Stimulated activated CD8-positive, alpha-beta memory T cell treated with anti-CD3 and anti-CD28 coated beads, Interleukin-2, amount 100 ng/mL, for 1 hour (primary cell): ENCODE measurements at regions not wholly inside any gene's neighbourhood (a gene's known extent, or its start where the extent isn't known, plus 50 kb on each side); places are given as distances from the start of the nearest gene placed in this dataset.
"Not testable (repeated sequence)": the region's sequence is repeated elsewhere in the genome, so short reads cannot be mapped to it uniquely, and the experiment has no call there.

Experiments
- DNase-seq, 2 donors: peaks; one replicate each; pipeline ENCODE4 v3.0.0-alpha.2; 2020; ENCODE audit warnings: low read depth in 2 of 2

DNA sequence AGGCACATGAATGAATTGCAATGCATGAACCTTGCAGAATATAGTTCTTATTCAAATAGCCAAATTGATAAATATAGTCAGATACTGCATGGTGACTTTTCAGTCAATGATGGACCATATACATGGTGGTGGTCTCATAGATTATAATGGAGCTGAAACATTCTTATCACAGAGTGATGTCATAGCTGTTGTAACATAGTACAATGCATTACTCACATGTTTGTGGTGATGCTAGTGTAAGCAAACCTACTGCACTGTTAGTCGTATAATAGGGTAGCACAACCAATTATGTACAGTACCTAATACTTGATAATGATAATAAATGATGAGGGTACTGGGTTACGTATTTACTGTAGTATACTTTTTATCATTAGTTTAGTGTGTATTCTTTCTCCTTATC is 280.3 kb downstream of the BCAT1 start:
- no peak for DNase-seq

DNA sequence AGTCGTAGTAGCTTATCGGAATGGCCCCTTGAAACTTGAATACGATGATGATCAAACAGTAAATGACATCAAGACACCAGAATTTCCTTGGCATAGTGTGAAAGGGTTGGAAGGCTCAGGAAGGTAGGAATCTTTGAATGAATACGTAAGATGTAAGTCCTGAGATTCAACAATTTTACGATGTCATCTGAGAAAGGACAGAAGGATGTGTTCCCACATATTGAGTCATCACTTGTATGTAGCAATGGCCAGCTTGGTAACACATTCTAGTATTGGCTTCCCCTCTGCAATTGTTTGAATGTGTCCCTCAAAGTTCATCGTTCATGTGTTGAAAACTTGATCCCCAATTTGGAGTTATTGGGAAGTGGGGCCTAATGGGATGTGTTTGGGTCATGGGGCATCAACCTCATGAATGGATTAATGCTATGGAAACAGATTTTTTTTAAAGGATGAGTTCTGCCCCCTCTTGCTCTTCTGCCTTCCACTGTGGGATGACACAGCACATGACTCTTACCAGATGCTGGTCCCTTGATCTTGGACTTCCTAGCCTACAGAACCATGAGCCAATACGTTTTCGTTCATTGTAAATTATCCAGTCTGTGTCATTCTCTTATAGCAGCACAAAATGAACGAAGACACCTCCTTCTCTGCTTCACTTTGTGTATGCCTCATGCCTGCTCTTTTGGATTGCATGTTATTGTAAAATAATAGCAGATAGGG is 284.6 kb downstream of the BCAT1 start:
- no peak for DNase-seq

DNA sequence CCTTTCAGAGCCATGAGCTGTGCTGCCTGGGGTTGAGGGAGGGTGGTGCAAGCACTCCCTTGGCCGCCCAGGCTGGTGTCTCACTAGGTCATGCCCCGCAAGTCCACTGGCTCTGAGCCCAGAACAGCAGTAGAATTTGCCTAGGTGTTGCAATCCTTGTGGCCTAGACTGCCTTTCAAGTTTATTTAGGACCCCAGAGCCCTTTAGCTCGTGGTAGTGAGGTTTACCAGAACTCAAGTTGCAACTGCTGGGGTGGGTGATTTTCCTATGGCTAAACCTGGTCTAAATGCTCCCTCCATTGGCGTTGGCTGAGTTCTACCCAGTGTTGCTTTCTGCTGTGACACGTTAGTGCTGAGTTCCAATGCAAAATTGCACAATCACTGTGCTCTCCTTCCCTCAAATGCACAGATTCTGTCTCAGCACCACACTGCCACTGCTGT is 287.2 kb downstream of the BCAT1 start:
- DNase-seq: no peak

DNA sequence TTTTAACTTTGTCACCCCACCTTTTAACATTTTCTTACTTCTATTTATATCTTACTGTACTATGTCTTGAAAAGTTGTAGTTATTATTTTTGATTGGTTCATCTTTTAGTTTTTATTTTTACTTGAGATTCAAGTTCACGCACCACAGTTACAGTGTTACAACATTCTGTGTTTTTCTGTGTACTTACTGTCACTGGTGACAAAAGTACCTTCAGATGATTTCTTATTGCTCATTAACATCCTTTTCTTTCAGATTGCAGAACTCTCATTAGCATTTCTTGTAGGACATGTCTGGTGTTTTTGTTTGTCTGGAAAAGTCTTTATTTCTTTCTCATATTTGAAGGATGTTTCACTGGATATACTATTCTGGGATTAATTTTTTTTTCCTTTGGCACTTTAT is 289.9 kb downstream of the BCAT1 start:
- no peak for DNase-seq

DNA sequence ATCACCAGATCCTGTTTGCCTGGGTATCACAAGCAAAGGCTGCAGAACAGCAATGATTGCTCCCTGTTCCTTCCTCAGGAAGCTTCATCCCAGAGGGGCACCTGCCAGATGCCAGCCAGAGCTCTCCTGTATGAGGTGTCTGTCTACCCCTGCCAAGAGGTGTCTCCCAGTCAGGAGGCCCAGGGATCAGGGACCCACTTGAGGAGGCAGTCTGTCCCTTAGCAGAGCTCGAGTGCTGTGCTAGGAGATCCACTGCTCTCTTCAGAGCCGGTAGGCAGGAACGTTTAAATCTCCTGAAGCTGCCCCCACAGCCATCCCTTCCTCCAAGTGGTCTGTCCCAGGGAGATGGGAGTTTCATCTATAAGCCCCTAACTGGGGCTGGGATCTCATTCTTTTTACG is 294.6 kb downstream of the BCAT1 start:
- DNase-seq: not testable (repeated sequence)

DNA sequence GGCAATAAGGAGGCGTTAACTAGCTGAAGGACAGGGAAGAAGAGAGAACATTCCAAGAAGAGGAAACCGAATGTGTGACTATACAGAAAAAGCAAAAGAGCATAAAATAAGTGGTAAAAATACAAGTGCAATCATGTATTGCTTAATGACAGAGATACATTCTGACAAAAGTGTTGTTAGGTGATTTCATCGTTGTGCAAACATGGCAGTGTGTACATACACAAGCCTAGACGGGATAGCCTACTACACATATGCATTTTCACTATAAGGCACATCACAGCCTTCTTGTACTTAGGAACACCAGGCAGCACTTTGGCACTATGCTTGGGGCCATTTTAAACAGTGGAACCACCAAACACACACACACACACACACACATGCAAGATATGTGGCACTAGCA is 299.3 kb downstream of the BCAT1 start:
- no peak for DNase-seq

DNA sequence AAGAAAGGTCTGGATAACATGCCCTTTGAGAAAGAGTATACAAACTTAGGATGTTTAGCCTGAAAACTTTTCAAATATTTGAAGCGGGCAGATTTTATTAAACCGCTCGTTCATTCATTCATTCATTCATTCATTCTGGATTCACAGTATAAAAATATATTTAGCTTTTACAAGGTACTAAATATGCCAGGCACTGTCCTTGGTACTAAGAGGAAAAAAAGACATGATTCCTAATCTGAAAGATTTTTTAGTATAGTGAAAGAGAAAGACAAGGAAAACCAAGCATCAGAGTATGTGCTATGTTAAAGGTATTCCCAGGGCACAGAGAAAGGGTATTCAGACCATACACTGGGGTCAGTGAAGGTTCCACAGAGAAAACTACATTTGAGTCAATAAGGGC is 299.7 kb downstream of the BCAT1 start:
- no peak for DNase-seq

DNA sequence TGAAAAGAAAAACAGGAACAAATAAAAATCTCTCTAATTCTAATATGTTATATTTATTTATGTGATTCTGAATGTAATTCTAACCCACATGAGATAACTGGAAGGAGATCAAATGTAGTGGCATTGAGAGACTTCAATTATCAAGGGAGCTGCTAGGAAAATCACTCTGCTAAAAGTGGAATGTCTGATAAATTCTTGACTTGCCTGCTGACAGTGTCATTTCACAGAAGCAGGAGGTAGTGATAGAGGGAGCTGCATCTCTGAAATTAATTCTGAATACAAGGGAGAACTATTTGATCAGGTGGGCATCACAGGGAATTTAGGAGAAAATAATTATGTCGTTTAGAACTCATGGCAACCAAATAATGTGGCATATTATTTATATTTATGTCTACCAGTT is 303.6 kb downstream of the BCAT1 start:
- no peak for DNase-seq

DNA sequence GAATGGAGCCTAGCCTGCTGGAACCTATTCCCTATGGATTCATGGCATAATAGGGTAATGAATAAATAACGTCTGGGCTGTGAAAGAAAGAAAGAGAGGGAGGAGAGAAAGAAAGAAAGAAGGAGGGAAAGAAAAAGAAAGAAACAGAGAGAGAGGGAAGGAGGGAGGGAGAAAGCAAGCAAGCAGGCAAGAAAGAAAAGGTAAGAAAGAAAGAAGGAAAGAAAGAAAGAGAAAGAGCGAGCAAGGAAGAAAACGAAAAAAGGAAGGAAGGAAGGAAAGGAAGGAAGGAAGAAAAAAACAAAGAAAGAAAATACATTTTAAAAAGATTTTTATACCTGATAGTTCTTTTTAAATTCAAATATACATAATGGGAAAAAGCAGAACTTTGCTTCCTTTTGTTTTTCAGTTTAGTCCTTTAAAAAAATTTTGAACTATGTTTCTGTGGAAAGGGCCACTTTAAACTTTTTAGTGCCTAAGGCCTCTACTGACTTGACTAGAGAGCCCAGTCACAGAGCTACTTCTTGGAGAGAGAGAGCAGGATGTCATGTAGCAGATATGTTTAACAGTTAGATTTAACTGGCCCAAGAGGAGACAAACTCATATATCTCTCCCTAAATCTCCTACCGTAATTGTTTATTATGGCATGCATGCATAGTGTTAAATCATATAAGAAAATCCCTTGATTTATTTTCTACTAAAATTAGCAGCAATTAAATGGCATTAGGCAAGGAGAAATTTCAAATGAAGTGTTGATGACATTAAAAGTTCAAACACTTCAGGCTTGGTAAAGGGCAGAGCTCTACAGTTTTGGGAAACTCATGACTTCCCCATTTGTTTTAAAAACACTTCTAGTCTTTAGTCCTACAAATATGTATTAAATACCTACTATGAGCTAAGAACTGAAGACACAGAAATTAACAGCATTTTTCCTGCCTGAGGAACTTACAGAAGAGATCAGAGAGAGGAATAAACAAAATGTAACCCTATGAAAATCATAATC is 305.5 kb downstream of the BCAT1 start:
- DNase-seq: no peak

DNA sequence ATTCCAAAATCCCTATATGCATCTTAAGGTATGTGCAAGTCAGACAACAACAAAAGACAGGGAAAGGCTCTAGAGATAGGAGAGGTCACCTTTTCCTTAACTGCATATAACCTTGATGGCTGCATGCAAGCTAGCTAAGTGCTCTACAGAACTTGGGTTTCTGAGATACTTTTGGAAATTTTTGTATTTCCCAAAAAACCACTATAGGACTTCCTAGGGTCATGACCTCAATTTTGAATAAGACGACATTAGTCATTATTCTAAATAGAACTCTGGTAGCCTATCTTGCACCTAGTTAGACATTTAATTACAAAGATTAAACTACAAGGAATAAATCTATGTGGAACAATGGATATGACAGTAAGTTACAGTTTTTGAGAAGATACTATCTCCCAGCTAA is 309.3 kb downstream of the BCAT1 start:
- no peak for DNase-seq

DNA sequence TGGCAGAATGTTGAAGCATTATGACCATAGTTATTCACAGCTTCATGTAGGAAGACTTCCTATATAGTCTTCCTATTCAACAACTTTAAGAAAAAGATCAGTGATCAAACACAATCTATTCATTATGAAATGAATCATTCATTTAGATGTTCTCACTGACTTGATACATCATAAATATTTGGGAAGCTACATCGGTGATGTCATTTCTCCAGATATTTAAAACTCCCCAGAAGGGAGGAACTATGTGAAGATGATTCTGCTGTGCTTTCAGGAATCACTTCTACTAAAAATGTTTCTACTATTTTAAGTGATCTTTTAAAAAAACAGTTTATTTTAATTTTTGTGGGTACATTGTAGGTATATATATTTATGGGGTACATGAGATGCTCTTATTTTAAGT is 316.4 kb downstream of the BCAT1 start:
- DNase-seq: no peak

DNA sequence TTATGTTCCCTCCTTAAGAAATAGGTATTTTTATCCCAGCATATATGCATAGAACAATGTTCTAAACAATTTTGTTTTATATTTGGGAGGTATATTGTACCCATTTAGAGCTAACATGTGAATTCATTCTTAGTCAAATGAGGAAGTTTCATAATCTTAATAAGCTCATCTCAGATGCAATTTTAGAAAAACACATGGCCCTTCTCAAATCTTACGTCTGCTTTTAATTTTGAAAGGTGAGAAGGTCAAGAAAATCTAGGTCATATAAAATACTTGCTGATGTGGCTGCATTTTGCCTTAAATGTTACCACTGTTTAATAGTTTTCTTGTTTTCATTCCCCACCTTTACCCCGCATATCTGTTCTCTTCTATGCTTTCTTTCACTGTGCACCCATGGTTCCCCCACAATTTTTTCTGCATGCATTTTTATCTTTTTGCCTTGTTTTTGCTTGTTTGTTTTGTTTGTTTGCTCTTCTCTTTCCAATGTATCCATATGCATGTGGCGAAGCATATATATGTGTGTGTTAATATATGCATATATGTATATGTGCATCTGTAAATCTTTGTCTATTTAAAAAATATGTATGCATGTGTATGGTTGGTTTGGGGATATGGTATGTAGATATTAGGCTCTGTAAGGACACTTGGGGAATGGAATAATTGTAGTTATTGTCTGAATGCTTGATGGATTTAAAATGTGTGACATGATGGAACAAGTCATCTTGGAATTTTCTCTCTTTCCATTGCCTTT is 317.1 kb downstream of the BCAT1 start:
- no peak for DNase-seq

DNA sequence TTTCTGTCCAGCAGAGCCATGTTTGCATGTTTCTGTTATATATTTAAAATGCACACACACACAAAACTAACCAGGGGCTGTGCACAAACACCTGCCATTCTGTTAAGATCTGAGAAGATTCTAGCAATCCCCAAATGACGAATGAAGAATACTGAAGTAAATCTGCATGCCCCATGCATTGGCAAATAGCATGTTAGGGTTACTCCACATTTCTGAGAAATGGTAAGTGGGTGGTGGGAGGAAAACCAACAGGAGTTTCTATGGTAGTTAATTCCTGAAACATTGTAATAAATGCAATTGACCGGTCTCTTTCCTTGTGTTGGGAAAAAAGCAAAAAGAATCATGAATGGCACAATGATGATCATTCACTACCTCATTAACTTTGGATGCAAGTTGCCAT is 318.0 kb downstream of the BCAT1 start:
- DNase-seq: no peak

DNA sequence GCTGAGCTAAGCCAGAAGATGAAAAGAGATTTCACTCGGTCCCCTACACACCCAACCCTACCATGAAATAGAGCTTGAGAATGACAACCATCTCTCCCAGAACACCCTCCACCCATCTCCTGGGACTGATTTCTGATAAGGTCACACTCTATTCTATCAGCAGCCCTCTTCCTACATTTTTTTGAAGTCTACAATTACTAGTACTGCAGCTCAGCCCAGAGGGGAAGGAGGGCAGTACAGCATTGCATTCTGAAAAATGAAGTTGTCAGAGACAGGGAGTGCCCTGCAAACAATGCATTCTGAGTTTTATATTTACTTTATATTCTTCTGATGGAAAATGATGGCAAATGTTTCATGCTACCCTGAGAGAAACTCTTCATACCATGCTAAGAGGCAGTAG is 318.5 kb downstream of the BCAT1 start:
- DNase-seq: no peak

DNA sequence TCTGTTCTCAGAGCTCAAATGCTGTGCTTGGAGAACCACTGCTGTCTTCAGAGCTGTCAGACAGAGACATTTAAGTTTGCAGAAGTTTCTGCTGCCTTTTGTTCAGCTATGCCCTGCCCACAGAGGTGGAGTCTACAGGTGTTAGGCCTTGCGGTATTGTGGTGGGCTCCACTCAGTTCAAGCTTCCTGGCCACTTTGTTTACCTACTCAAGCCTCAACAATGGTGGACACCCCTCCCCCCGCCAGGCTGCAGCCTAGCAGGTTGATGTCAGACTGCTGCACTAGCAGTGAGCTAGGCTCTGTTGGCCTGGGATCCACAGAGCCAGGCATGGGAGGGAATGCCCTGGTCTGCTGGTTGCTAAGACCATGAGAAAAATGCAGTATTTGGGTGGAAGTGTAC is 323.8 kb downstream of the BCAT1 start:
- DNase-seq: no peak

DNA sequence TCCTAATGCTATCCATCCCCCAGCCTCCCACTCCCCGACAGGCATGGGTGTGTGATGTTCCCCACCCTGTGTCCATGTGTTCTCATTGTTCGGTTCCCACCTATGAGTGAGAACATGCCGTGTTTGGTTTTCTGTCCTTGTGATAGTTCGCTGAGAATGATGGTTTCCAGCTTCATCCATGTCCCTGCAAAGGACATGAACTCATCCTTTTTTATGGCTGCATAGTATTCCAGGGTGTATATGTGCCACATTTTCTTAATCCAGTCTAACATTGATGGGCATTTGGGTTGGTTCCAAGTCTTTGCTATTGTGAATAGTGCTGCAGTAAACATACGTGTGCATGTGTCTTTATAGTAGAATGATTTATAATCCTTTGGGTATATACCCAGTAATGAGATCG is 328.9 kb downstream of the BCAT1 start:
- not testable (repeated sequence) for DNase-seq

DNA sequence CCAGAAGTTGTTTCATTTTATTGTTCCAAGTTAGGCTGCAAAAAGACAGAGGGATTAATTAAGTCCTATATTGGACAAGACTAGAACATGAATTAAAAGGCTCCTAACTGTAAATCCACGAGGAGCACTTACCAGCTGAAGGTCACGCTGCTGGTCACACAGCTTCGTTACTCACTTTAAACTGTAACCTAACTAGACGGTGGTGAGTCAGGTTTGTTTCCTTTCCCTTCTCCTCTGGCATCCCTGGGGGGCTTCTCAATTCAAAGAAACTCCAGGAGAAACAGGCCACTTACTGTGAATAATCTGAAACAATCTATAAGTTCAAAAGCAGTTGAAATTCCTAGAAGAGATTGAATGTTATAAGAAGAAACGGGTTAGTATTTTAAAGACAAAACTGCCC is 331.4 kb downstream of the BCAT1 start:
- no peak for DNase-seq

DNA sequence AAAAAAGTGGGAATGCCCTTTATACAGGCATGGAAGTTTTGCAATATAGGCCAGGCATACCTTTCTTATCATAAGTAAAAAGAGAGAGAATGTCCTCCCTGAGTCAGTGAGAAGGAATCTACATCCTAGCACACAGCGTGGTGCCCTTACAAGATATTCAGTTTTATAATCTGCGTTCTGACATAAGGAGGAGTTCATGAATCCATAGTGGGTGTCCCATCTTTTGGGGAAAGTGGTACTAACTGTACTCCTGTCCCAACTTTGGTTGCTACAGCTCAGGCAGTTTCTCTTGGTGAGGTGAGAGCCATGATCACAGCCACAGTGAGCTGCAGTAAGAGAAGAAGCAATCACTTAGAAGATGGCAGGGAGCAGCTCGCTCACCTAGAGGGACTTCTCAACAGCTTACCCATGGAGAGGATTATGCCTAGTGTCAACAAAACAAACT is 332.9 kb downstream of the BCAT1 start:
- DNase-seq: no peak

DNA sequence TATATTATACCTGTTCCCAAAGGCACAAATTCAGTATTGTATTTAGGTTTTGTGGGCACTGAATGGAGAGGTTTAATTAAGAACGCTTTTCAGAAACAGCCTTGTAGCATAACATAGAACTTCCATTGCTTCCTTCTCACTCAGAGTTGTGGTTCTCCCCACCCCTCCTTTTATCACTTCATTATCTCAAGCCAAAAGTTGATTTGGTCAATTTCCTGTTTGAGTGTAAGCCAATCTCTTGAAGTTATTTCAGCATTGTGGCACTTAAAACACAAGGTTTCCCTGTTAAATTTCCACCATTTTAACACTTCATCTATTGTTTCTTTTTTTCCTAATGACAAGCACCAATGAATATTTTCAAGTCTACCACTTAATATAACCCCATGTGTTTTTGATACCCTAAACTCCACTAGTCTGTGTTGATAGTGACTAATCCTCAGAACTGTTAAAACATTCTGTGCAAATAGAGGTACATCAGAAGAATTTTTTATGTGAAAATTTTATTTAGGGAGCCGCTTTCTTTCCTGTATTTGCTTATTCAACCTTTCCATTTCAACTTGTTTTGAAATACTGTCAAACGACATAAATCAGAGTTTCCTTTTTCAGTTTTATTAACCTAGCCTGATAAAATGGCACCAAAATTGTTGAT is 340.1 kb downstream of the BCAT1 start:
- no peak for DNase-seq

DNA sequence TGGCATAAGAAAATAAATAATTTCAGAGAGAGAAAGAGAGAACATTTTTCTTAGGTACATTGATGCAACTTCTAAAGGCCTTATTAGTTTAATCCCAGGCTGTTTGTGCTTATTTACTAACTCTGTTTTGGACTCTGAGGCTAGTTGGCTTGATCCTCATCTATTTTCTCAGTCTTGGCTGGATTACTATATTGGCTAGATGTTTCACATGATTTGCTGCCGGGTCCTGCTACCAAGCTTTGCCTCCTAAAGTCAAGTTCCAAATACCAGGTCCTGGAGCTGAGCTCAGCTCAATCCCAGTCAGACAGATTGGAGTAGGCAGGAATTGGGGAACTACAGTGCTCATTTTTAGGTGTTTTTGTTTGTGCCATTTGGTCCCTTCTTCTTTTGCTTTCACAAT is 340.8 kb downstream of the BCAT1 start:
- DNase-seq: no peak

DNA sequence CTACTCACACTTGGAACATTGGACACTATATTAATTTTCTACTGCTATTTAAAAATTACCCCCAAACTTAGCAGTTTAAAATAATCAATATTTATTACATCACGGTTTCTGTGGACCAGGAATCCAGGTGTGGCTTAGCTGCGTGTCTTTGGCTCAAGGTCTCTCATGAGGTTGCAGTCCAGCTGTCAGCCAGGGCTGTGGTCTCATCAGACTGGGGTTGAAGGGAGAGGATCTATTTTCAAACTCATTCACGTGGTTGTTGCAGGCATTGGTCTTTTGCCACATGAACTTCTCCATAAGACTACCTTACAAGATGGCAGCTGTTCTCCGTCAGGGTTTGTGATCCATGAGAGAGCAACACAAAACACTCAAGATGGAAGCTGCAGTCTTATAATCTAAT is 343.0 kb downstream of the BCAT1 start:
- no peak for DNase-seq

DNA sequence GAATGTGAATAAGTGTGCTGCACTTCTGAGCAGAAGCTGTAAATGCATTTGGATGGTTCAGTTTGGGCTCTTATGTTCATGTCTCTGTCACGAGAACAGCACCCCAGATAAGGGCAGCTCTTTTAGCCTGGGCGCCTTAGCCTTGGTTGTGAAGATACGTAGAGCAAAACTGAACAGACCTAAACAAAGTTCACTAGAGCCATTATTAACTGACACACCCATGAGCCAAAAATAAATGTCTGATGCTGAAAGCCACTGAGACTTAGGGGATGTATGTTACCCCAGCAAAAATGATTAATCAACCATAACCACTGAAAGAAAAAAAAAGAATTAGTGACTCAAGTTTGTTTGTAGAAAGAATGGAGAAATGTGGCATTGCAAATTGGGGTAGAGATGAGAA is 343.4 kb downstream of the BCAT1 start:
- no peak for DNase-seq
